Erythroblast (primary cell): ENCODE measurements at regions not wholly inside any gene's neighbourhood (a gene's known extent, or its start where the extent isn't known, plus 50 kb on each side); places are given as distances from the start of the nearest gene placed in this dataset.

Experiments used
- GATA1 ChIP-seq: IDR thresholded peaks from 2 replicates; pipeline ENCODE4 v1.6.1; 2011; ENCODE audit warnings: low read depth, mild to moderate bottlenecking, control low read depth, low read length, moderate library complexity
- POLR2A ChIP-seq: IDR thresholded peaks from 2 replicates; pipeline ENCODE4 v1.6.1; 2011; ENCODE audit warnings: mild to moderate bottlenecking, low read length

- TF ChIP-seq POLR2A (no peak), GATA1 (no peak)
These were observed 96.6 kb upstream of the MAN1A1 start for GRCh38 chr6:119446115-119446554.
